GM12873 (cell line): ENCODE measurements at regions not wholly inside any gene's neighbourhood (a gene's known extent, or its start where the extent isn't known, plus 50 kb on each side); places are given as distances from the start of the nearest gene placed in this dataset.

Experiments
- TF ChIP-seq, protein P1 (sequence below): IDR thresholded peaks from 2 replicates; pipeline ENCODE4 v1.5.1; 2012; ENCODE audit warnings: low read depth, mild to moderate bottlenecking, moderate library complexity, low read length, control low read depth; ENCODE audit not compliant: insufficient read depth; ENCODE audit errors: missing control alignments

GRCh38 chr6:91731939-91732338 is 1145.1 kb upstream of the MAP3K7 start:
- TF ChIP-seq, protein P1, sequence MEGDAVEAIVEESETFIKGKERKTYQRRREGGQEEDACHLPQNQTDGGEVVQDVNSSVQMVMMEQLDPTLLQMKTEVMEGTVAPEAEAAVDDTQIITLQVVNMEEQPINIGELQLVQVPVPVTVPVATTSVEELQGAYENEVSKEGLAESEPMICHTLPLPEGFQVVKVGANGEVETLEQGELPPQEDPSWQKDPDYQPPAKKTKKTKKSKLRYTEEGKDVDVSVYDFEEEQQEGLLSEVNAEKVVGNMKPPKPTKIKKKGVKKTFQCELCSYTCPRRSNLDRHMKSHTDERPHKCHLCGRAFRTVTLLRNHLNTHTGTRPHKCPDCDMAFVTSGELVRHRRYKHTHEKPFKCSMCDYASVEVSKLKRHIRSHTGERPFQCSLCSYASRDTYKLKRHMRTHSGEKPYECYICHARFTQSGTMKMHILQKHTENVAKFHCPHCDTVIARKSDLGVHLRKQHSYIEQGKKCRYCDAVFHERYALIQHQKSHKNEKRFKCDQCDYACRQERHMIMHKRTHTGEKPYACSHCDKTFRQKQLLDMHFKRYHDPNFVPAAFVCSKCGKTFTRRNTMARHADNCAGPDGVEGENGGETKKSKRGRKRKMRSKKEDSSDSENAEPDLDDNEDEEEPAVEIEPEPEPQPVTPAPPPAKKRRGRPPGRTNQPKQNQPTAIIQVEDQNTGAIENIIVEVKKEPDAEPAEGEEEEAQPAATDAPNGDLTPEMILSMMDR: no peak

GRCh38 chr6:91730710-91731109 is 1143.8 kb upstream of the MAP3K7 start:
- TF ChIP-seq, protein P1: no peak

- TF ChIP-seq, protein P1: no peak
Measured at GRCh38 chr6:91720324-91720723, 1133.5 kb upstream of the MAP3K7 start.

DNA sequence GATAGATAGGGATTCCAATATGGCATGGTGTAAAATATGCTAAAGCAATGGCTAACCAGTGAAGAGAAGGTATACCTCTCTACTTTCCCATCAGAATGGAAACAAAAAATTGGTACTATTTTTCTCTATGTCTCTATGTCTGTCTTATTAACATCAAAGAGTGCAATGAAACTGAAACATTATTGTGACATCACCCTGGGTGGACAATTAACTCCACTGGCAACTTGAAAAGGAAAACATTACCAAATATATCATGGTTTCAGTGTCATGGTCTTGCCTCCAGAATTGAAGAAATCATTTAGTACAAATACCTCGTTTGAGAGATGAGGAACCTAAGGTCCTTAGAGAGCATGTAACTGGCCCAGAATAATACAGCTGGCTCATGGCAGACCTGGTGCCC is 1132.5 kb upstream of the MAP3K7 start:
- TF ChIP-seq, protein P1: no peak

- TF ChIP-seq, protein P1: no peak
Measured at GRCh38 chr6:91718198-91718597, 1131.3 kb upstream of the MAP3K7 start.

DNA sequence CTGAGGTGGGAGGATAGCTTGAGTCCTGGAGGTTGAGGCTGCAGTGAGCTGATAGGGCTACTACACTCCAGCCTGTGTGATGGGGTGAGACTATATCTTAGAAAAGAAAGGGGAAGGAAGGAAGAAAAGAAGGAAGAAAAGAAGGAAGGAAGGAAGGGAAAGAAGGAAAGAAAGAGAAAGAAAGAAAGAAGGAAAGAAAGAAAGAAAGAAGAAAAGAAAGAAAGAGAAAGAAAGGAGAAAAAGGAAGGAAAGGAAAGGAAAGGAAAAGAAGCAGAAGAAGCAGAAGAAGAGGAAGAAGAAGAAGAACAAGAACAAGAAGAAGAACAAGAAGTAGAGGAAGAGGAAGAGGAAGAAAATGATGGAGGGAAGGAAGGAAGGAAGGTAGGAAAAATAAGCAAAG is 1130.2 kb upstream of the MAP3K7 start:
- TF ChIP-seq, protein P1: no peak

DNA sequence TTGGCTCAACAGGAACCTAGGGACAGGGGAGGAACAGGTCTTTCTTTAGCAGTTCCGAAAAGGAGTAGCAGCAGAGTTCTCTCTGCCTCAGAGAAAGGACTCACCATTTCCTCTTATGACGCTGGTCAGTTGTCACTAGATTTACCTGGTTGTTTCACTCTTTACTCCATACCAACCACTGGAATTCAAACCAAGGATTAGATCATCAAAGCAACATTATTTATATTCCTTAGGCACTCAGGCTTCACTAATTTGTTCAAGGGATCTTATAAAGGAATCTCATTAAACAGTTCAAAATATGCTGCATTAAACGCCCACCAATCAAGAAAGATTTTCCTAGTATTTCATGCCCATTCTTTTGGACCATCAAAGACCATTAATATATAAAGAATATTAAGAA is 1129.5 kb upstream of the MAP3K7 start:
- TF ChIP-seq, protein P1: no peak

DNA sequence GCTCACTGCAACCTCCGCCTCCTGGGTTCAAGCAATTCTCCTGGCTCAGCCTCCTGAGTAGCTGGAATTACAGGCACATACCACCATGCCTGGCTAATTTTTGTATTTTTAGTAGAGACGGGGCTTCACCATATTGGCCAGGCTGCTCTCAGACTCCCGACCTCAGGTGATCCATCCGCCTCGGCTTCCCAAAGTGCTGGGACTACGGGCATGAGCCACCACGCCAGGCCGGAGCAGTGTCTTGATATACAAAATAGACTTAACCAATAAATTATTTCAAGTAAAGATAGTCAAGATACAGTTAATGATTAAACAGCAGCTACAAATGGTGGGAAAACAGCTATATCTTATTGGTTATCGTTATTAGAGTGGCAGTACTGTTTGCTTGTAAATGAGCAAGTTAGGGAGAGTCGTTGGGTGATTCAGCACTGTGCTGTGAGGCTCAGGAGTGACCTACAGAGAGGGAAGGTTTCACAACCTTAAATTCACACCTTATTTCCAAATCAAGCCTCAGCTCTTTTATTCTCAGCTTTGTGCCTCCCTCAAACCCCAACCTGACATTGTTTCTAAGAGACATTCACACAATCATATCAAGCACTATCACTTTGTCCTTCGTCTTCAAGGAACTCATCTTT is 1128.4 kb upstream of the MAP3K7 start:
- TF ChIP-seq, protein P1: no peak
